Natural killer cell (primary cell): ENCODE measurements at regions not wholly inside any gene's neighbourhood (a gene's known extent, or its start where the extent isn't known, plus 50 kb on each side); places are given as distances from the start of the nearest gene placed in this dataset.
A peak's percentile ranks its signal among the peaks of the same experiment; 100 is the strongest.

ENCODE experiments used
- ATAC-seq, 3 donors: fragments of 150-1000 bp in 2 of 3; fragments of 200-7000 bp in 1 of 3; cut with Tn5 transposase; 1 replicate in 1 of 3; 2 replicates in 2 of 3; pipeline ENCODE4 v1.10.0; 2021; ENCODE audit warnings: mild to moderate bottlenecking in 2 of 3, moderate library complexity in 2 of 3
- DNase-seq, 2 donors: peaks; one replicate each; pipeline versions ENCODE4 v3.0.0 to v3.0.0-alpha.2; 2013 to 2021; ENCODE audit warnings: mixed read lengths in 1 of 2
- H3K27ac ChIP-seq: one replicate; pipeline ENCODE4 v1.5.1; 2013; ENCODE audit warnings: mild to moderate bottlenecking, low read length
- H3K27me3 ChIP-seq: one replicate; pipeline ENCODE4 v1.6.1; 2013; ENCODE audit warnings: low read length; ENCODE audit not compliant: control insufficient read depth, insufficient read depth
- H3K36me3 ChIP-seq: one replicate; pipeline ENCODE4 v1.6.1; 2013; ENCODE audit warnings: low read length; ENCODE audit not compliant: control insufficient read depth, insufficient read depth
- H3K4me1 ChIP-seq: one replicate; pipeline ENCODE4 v1.6.1; 2013; ENCODE audit warnings: low read length; ENCODE audit not compliant: control insufficient read depth, insufficient read depth
- H3K4me3 ChIP-seq: one replicate; pipeline ENCODE4 v1.5.1; 2013; ENCODE audit warnings: low read length
- H3K9me3 ChIP-seq: one replicate; pipeline ENCODE4 v1.6.1; 2013; ENCODE audit warnings: low read length; ENCODE audit not compliant: control insufficient read depth, insufficient read depth
- H3K27ac Mint-ChIP-seq, 2 donors: one replicate each; pipeline ENCODE4 v1.8.0; 2022; ENCODE audit warnings: mild to moderate bottlenecking in 2 of 2, mixed read lengths in 2 of 2, moderate library complexity in 1 of 2
- H3K27me3 Mint-ChIP-seq, 2 donors: one replicate each; pipeline ENCODE4 v1.8.0; 2022; ENCODE audit warnings: low read depth in 2 of 2, mixed read lengths in 2 of 2
- H3K36me3 Mint-ChIP-seq: one replicate; pipeline ENCODE4 v1.8.0; 2022; ENCODE audit warnings: mixed read lengths
- H3K4me1 Mint-ChIP-seq, 2 donors: one replicate each; pipeline ENCODE4 v1.8.0; 2022; ENCODE audit warnings: mixed read lengths in 2 of 2
- H3K4me3 Mint-ChIP-seq: one replicate; pipeline ENCODE4 v1.8.0; 2022; ENCODE audit warnings: mild to moderate bottlenecking, moderate library complexity, mixed read lengths
- H3K9me3 Mint-ChIP-seq, 2 donors: one replicate each; pipeline ENCODE4 v1.8.0; 2022; ENCODE audit warnings: mixed read lengths in 2 of 2
- WGBS: methylation state at CpG from one replicate; pipeline ENCODE4 v1.1.7; 2013; ENCODE audit warnings: missing lambda C conversion rate; ENCODE audit not compliant: insufficient coverage; 5-methylcytosine and 5-hydroxymethylcytosine counted together
- intact Hi-C: fragments of 100-400 bp; cut with micrococcal nuclease; formaldehyde crosslinking; loops from one replicate; pipeline ENCODE4 v1.14.2; 2022
- TF ChIP-seq, protein P1 (sequence below): fragments of 200-600 bp; IDR thresholded peaks from one replicate; pipeline ENCODE4 v1.8.0; 2022; ENCODE audit warnings: antibody characterized with exemption

DNA sequence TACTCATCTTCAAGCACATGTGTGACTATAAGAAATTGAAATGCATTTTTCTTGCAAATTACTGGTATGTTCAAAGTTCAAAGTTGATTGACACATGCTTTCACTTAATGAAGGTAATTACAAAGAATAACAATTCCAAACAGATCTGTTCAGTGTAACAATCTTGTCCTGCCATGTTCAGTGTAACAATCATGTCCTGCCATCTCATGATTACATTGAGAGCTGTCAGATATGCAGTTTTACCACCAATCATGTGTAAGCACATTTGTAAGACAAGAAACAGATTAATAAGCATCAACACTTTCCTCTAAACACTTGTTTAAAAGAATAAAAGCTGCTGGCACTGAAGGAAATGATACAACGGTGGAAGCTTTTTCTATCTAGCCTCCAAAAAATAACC lies 80.3 kb upstream of the ZNF281 start:
- Histone ChIP-seq H3K27me3 (no peaks in the 10 kb centered on the region), H3K36me3 (no peaks in the 10 kb centered on the region), H3K27ac (no peak overlapping the region), H3K9me3 (no peaks in the 10 kb centered on the region), H3K4me1 (no peaks in the 10 kb centered on the region), H3K4me3 (no peak overlapping the region)
- Mint-ChIP-seq H3K27me3 (peaks cover 11 to 40% of the 10 kb centered on the region in 2 donors), H3K4me1 (no peaks in the 10 kb centered on the region), H3K4me3 (no peak overlapping the region), H3K36me3 (no peaks in the 10 kb centered on the region), H3K9me3 (no peaks in the 10 kb centered on the region), H3K27ac (no peak overlapping the region)
- DNase-seq (no peak), ATAC-seq (no peak)
- TF ChIP-seq, protein P1, sequence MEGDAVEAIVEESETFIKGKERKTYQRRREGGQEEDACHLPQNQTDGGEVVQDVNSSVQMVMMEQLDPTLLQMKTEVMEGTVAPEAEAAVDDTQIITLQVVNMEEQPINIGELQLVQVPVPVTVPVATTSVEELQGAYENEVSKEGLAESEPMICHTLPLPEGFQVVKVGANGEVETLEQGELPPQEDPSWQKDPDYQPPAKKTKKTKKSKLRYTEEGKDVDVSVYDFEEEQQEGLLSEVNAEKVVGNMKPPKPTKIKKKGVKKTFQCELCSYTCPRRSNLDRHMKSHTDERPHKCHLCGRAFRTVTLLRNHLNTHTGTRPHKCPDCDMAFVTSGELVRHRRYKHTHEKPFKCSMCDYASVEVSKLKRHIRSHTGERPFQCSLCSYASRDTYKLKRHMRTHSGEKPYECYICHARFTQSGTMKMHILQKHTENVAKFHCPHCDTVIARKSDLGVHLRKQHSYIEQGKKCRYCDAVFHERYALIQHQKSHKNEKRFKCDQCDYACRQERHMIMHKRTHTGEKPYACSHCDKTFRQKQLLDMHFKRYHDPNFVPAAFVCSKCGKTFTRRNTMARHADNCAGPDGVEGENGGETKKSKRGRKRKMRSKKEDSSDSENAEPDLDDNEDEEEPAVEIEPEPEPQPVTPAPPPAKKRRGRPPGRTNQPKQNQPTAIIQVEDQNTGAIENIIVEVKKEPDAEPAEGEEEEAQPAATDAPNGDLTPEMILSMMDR: no peak
- WGBS: 88% methylated on average over 1 of the region's 1 CpG
- intact Hi-C loops: no loop called here

DNA sequence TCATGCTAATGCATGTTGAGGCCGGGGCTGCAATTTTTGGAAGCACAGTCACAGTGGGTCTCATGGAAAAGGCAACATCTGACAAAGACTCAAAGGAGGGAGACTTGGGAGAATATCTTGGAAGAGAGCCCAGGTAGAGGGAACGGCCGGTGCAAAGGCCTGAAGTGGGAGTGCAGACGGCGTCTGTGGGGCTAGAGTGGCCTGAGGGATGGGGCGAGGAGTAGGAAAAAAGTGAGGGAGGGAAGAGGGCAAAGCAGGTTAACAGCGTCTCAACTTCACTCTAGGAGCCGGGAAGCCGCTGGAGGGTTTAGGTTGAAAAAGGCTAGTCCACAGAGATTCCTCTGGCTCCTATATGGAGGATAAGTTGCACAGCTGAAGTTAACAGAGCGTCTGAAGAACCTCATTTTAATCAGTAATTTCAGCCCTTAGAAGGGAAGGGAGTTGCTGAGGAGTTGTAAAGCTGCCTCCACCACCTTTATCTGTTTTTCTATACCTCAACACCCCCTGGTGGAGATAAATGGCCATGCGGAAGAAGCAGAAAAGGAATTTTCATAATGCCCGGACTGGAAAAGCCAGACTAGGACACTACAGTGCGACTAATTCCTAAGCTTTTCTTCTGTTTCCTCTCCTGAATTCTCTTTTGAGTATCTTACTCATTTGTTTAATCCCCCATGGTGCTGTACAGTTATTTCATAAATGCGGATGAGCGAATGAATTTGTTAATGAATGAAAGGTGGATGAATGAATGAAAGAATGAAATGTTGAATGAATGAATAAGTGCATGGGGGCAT lies 78.7 kb upstream of the ZNF281 start:
- no peak overlapping the region for H3K27ac Mint-ChIP-seq
- Histone ChIP-seq H3K4me3 (no peak overlapping the region), H3K4me1 (no peaks in the 10 kb centered on the region), H3K27me3 (no peaks in the 10 kb centered on the region), H3K27ac (no peak overlapping the region), H3K36me3 (no peaks in the 10 kb centered on the region), H3K9me3 (no peaks in the 10 kb centered on the region)
- H3K9me3 Mint-ChIP-seq: no peaks in the 10 kb centered on the region
- peaks cover 11 to 40% of the 10 kb centered on the region in 2 donors for H3K27me3 Mint-ChIP-seq
- ATAC-seq (peak in 2 of 3 donors; percentile 57 to 61), DNase-seq (peak in 1 of 2 donors; percentile 70)
- TF ChIP-seq, protein P1: peak; percentile 62
- intact Hi-C loops: loop anchor here (5.0 to 10.0 kb wide), 2 partner anchors 214 to 346 kb away; no protein-coding TSS in a partner anchor
- no peaks in the 10 kb centered on the region for H3K36me3 Mint-ChIP-seq
- 55% methylated on average over 15 of the region's 15 CpGs for WGBS
- no peak overlapping the region for H3K4me3 Mint-ChIP-seq
- H3K4me1 Mint-ChIP-seq: no peaks in the 10 kb centered on the region

DNA sequence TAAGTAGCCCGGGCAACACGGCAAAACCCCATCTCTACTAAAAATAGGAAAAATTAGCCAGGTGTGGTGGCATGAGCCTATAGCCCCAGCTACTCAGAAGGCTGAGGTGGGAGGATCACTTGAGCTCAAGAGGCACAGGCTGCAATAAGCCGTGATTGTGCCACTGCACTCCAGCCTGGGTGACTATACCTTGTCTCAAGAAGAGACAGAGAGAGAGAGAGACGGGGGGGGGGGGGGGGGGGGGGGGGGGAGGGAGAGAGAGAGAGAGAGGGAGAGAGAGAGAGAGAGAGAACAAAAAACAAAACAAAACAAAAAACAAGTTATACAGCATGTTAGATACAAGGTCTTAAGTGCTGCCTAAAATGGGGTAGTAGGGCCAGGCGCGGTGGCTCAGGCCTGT lies 77.8 kb upstream of the ZNF281 start:
- Mint-ChIP-seq H3K4me1 (no peaks in the 10 kb centered on the region), H3K27ac (no peak overlapping the region), H3K4me3 (no peak overlapping the region), H3K36me3 (no peaks in the 10 kb centered on the region), H3K9me3 (no peaks in the 10 kb centered on the region), H3K27me3 (peaks cover 11 to 40% of the 10 kb centered on the region in 2 donors)
- WGBS: 100% methylated on average over 2 of the region's 6 CpGs
- Histone ChIP-seq H3K4me1 (no peaks in the 10 kb centered on the region), H3K27ac (no peak overlapping the region), H3K36me3 (no peaks in the 10 kb centered on the region), H3K9me3 (no peaks in the 10 kb centered on the region), H3K4me3 (no peak overlapping the region), H3K27me3 (no peaks in the 10 kb centered on the region)
- intact Hi-C loops: loop anchor here (5.0 to 10.0 kb wide), 2 partner anchors 213 to 345 kb away; no protein-coding TSS in a partner anchor
- ATAC-seq (no peak), DNase-seq (no peak)
- TF ChIP-seq, protein P1: no peak
